GM19238 (cell line): ENCODE measurements at regions not wholly inside any gene's neighbourhood (a gene's known extent, or its start where the extent isn't known, plus 50 kb on each side); places are given as distances from the start of the nearest gene placed in this dataset.

ENCODE experiments used
- DNase-seq: peaks from one replicate; pipeline ENCODE4 v3.0.0; 2011; ENCODE audit warnings: low spot score; ENCODE audit not compliant: insufficient read length

GRCh38 chr2:221637851-221638250 lies 65.7 kb upstream of the EPHA4 start:
- no peak for DNase-seq

- DNase-seq: no peak
These were observed 63.8 kb upstream of the EPHA4 start for GRCh38 chr2:221635949-221636348.

GRCh38 chr2:221629468-221629867 lies 57.4 kb upstream of the EPHA4 start:
- no peak for DNase-seq

GRCh38 chr2:221624475-221624874 lies 52.4 kb upstream of the EPHA4 start:
- no peak for DNase-seq
